Chondrocyte (in vitro differentiated cells): ENCODE measurements at regions not wholly inside any gene's neighbourhood (a gene's known extent, or its start where the extent isn't known, plus 50 kb on each side); places are given as distances from the start of the nearest gene placed in this dataset.

Experiments used
- DNase-seq: peaks from one replicate; pipeline ENCODE4 v3.0.0; 2021; ENCODE audit warnings: mixed read lengths, low spot score
- H3K27ac Mint-ChIP-seq: one replicate; pipeline ENCODE4 v1.8.0; 2021; ENCODE audit warnings: mild to moderate bottlenecking, moderate library complexity, mixed read lengths; ENCODE audit not compliant: unreplicated experiment
- H3K27me3 Mint-ChIP-seq: 2 replicates; pipeline ENCODE4 v1.8.0; 2021; ENCODE audit warnings: low read depth, mixed read lengths
- H3K36me3 Mint-ChIP-seq: 2 replicates; pipeline ENCODE4 v1.8.0; 2021; ENCODE audit warnings: low read depth, mixed read lengths
- H3K4me1 Mint-ChIP-seq: 2 replicates; pipeline ENCODE4 v1.8.0; 2021; ENCODE audit warnings: low read depth, mild to moderate bottlenecking, mixed read lengths
- H3K4me3 Mint-ChIP-seq: one replicate; pipeline ENCODE4 v1.8.0; 2021; ENCODE audit warnings: mild to moderate bottlenecking, moderate library complexity, mixed read lengths; ENCODE audit not compliant: unreplicated experiment
- H3K9me3 Mint-ChIP-seq: 2 replicates; pipeline ENCODE4 v1.8.0; 2021; ENCODE audit warnings: low read depth, mixed read lengths
- TF ChIP-seq, protein P1 (sequence below): fragments of 200-600 bp; sonication (generic); IDR thresholded peaks from 2 replicates; pipeline ENCODE4 v1.5.0; 2021; ENCODE audit warnings: antibody characterized with exemption, mild to moderate bottlenecking, moderate library complexity

DNA sequence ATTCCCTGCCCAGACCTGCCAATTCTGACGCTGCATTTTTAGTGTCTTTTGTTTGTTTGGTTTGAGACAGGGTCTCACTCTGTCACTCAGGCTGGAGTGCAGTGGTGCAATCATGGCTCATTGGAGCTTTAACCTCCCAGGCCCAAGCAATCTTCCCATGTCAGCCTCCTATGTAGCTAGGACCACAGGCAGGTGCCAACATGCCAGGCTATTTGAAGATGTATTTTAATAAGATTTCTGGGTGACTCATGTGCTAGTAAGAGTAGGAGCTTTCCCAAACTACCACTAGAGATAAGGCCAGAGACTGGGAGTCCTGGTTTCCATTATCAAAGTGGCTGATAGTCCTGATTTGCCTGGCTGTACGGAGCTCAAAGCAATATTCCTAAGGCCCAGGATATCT lies 693.3 kb downstream of the MED13L start:
- peaks cover 7% of the 10 kb centered on the region for H3K9me3 Mint-ChIP-seq
- no peak for DNase-seq
- no peak overlapping the region for H3K4me3 Mint-ChIP-seq
- H3K36me3 Mint-ChIP-seq = no peaks in the 10 kb centered on the region
- H3K27me3 Mint-ChIP-seq = peaks cover 8% of the 10 kb centered on the region
- TF ChIP-seq, protein P1, sequence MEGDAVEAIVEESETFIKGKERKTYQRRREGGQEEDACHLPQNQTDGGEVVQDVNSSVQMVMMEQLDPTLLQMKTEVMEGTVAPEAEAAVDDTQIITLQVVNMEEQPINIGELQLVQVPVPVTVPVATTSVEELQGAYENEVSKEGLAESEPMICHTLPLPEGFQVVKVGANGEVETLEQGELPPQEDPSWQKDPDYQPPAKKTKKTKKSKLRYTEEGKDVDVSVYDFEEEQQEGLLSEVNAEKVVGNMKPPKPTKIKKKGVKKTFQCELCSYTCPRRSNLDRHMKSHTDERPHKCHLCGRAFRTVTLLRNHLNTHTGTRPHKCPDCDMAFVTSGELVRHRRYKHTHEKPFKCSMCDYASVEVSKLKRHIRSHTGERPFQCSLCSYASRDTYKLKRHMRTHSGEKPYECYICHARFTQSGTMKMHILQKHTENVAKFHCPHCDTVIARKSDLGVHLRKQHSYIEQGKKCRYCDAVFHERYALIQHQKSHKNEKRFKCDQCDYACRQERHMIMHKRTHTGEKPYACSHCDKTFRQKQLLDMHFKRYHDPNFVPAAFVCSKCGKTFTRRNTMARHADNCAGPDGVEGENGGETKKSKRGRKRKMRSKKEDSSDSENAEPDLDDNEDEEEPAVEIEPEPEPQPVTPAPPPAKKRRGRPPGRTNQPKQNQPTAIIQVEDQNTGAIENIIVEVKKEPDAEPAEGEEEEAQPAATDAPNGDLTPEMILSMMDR = no peak
- no peaks in the 10 kb centered on the region for H3K4me1 Mint-ChIP-seq
- no peak overlapping the region for H3K27ac Mint-ChIP-seq

DNA sequence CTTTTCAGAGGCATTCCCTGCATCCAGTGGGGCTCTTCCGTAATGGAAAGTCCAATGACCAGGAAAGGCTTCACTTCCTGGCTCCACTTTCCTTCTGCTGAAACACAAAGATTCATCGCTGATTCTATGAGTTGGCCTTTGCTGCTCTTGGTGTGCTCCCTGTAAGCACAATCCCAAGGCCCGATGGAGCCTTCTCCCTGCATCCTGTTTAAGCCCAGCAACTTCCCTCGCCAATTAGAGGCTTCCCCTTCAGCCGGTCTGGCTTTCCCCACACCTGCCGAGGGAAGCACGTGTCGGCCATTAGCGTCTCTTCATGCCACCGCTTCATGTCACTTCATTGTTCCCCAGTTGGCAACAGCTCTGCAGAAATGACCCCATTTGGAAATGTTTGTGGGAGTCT lies 693.9 kb downstream of the MED13L start:
- Mint-ChIP-seq H3K4me3 (no peak overlapping the region), H3K27ac (no peak overlapping the region), H3K9me3 (peaks cover 6% of the 10 kb centered on the region), H3K27me3 (peaks cover 9% of the 10 kb centered on the region), H3K4me1 (no peaks in the 10 kb centered on the region), H3K36me3 (no peaks in the 10 kb centered on the region)
- TF ChIP-seq, protein P1 = no peak
- DNase-seq = no peak

DNA sequence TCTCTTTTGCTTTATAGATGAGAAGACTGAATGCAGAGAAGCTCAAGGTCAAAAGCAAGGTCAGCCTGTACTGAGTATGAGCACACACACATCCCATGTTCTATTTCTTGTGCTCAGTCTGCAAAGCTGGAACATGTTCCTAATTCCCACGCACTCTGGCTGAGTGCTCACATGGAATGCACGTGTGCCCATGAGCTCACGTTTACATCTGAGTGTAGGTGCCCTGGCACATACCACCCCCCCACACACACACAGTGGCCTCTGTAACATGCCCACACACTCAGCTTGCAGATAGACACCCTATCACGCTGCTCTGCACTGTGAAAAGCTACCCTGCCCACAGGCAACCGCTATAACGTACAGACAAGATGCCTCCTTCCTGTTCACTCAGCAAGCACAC lies 700.1 kb downstream of the MED13L start:
- H3K4me3 Mint-ChIP-seq = no peak overlapping the region
- no peaks in the 10 kb centered on the region for H3K36me3 Mint-ChIP-seq
- TF ChIP-seq, protein P1 = no peak
- no peak for DNase-seq
- no peaks in the 10 kb centered on the region for H3K9me3 Mint-ChIP-seq
- no peak overlapping the region for H3K27ac Mint-ChIP-seq
- H3K4me1 Mint-ChIP-seq = no peaks in the 10 kb centered on the region
- H3K27me3 Mint-ChIP-seq = peaks cover 12% of the 10 kb centered on the region

DNA sequence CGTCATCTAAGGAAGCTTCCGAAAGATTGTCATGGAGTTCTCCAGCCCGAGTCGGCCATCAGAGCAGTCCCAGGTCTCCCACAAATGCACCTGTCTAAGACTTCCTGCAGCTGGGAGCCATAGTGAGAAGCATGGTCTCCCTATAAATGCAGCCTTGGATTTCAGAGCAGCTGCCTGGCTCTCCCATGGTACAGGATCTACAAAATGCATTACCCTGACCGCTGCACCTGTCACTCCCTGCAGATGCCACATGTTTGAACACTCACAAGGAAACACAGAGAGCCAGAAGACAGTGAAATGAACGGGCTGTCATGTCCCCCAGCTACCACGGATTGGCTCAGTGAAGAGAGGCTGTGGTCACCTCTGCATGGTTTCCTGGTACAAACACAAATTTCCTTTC lies 702.7 kb downstream of the MED13L start:
- H3K4me3 Mint-ChIP-seq = no peak overlapping the region
- H3K9me3 Mint-ChIP-seq = peaks cover 4% of the 10 kb centered on the region
- H3K4me1 Mint-ChIP-seq = no peaks in the 10 kb centered on the region
- no peak overlapping the region for H3K27ac Mint-ChIP-seq
- no peaks in the 10 kb centered on the region for H3K36me3 Mint-ChIP-seq
- no peak for DNase-seq
- TF ChIP-seq, protein P1 = no peak
- peaks cover 13% of the 10 kb centered on the region for H3K27me3 Mint-ChIP-seq

DNA sequence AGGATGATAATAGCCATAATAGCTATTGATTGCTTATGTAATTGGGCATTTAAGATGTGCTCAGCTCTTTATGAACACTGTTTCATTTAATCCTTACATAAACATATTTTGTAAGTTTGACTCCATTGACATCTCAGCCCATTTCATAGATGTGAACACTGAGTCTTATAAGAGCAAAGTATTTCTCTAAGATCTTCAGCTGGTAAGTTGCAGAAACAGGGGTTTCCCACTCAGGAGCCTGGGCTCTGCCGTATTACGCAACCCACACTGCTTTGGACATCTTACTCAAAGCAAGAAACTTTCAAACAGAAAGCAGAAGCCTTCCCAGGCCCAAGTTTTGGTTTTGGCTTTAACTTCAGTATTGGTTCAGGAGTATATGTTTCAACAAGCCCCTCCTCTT lies 705.1 kb downstream of the MED13L start:
- no peak for DNase-seq
- H3K36me3 Mint-ChIP-seq = no peaks in the 10 kb centered on the region
- H3K4me3 Mint-ChIP-seq = no peak overlapping the region
- H3K4me1 Mint-ChIP-seq = no peaks in the 10 kb centered on the region
- peaks cover 4% of the 10 kb centered on the region for H3K9me3 Mint-ChIP-seq
- peaks cover 8% of the 10 kb centered on the region for H3K27me3 Mint-ChIP-seq
- TF ChIP-seq, protein P1 = no peak
- no peak overlapping the region for H3K27ac Mint-ChIP-seq
